ENCODE measurements at regions not wholly inside any gene's neighbourhood (a gene's known extent, or its start where the extent isn't known, plus 50 kb on each side); places are given as distances from the start of the nearest gene placed in this dataset.
"Not testable (repeated sequence)": the region's sequence is repeated elsewhere in the genome, so short reads cannot be mapped to it uniquely, and the experiment has no call there.

DNA sequence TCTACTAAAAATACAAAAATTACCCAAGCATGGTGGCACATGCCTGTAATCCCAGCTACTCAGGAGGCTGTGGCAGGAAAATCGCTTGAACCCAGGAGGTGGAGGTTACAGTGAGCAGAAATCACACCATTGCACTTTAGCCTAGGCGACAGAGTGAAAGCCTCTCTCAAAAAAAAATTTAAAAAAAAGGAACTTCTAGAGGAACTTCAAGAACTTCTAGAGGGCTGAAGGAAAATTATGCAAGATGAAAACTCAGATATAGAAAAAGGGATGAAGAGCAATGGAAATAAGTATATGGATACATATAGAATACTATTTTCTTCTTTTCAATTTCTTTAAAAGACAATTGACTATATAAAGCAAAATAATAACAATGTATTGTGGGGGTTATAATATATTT is 51.2 kb upstream of the PRR5 start:
- H3K9me3 Mint-ChIP-seq: no peaks in the 10 kb centered on the region
- H3K27me3 Mint-ChIP-seq (ENCODE audit: low read depth): no peaks in the 10 kb centered on the region
- no peak overlapping the region for H3K4me3 Mint-ChIP-seq
- intact Hi-C loops (cut with micrococcal nuclease): no loop called here
- peaks cover 2% of the 10 kb centered on the region for H3K4me1 Mint-ChIP-seq (ENCODE audit: low read depth)
- no peaks in the 10 kb centered on the region for H3K36me3 Mint-ChIP-seq (ENCODE audit: low read depth)
- CTCF ChIA-PET: interaction anchor here (1.2 to 1.4 kb wide), 2 partner anchors 20 to 33 kb away, joined by 4 read pairs; no protein-coding TSS in a partner anchor
- DNase-seq: no peak
- H3K27ac Mint-ChIP-seq: no peak overlapping the region

DNA sequence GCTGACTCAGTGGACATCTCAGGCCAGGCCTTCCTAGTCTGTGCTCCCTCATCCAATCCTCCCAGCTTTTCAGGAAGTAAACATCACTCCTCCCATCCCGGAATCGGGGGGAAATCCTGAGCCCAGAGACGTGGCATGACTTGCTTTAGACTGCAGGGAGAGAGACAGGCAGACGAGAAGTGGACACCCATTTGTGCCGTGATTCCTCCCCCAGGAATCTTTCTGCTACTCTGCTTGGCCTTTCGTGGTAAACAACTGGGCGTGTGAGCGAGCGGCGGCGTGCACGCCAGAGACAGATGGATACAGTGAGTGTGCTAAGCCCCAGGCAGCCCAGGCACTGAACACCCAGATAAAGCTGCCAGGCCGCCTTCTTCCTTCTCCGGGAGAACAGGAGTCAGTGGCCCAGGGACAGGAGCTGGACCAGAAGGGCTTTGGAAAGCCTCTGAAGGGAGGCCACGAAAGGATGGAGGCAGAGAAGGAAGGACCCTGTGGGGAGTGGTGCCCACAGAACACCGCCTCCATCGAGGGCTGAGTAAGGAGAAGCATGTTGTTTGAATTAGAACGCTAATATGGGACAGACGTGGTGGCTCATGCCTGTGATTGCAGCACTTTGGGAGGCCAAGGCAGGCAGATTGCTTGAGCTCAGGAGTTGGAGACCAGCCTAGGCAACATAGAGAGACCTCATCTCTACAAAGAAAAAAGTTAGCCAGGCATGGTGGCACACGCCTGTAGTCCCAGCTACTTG is 53.0 kb upstream of the PRR5 start:
- Mint-ChIP-seq H3K36me3 (ENCODE audit: low read depth) (no peaks in the 10 kb centered on the region), H3K4me1 (ENCODE audit: low read depth) (peaks cover 2% of the 10 kb centered on the region), H3K27me3 (ENCODE audit: low read depth) (no peaks in the 10 kb centered on the region), H3K9me3 (no peaks in the 10 kb centered on the region), H3K27ac (no peak overlapping the region), H3K4me3 (no peak overlapping the region)
- intact Hi-C loops (cut with micrococcal nuclease): no loop called here
- no peak for DNase-seq
- CTCF ChIA-PET: no interaction called here

DNA sequence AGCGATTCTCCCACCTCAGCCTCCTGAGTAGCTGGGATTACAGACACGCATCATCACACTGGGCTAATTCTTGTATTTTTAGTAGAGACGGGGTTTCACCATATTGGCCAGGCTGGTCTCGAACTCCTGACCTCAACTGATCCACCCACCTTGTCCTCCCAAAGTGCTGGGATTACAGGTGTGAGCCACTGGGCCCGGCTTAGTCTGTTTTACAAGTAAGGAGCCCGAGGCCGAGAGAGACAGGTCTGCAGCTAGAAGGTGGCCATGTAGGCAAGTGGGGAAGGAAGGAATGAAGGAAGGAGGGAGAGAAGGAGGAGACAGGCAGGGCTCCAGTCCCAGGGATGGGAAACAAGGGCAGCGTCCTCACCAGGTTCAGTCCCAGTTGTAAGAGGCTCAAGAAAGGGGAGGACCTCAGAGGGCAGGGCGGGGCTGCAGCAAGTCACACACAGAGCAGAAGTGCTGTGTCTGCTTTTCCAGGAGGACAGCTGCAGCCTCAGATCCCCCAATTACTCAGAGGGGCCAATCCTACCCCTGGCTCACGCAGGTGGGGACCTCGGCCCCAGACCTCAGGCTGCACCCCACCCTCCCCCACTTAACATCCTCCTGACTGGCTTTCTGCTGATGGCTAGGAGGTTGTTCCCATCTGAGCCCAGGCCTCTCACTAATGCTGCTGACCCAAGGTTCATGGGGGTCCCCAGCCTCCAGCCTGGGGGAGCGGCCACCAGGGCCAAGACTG is 53.8 kb upstream of the PRR5 start:
- intact Hi-C loops (cut with micrococcal nuclease): no loop called here
- DNase-seq: no peak
- CTCF ChIA-PET: interaction anchor here (0.6 kb wide), 1 partner anchor 16 kb away, joined by 3 read pairs; no protein-coding TSS in a partner anchor
- Mint-ChIP-seq H3K36me3 (ENCODE audit: low read depth) (no peaks in the 10 kb centered on the region), H3K27me3 (ENCODE audit: low read depth) (no peaks in the 10 kb centered on the region), H3K9me3 (no peaks in the 10 kb centered on the region), H3K27ac (no peak overlapping the region), H3K4me3 (no peak overlapping the region), H3K4me1 (ENCODE audit: low read depth) (peaks cover 2% of the 10 kb centered on the region)

DNA sequence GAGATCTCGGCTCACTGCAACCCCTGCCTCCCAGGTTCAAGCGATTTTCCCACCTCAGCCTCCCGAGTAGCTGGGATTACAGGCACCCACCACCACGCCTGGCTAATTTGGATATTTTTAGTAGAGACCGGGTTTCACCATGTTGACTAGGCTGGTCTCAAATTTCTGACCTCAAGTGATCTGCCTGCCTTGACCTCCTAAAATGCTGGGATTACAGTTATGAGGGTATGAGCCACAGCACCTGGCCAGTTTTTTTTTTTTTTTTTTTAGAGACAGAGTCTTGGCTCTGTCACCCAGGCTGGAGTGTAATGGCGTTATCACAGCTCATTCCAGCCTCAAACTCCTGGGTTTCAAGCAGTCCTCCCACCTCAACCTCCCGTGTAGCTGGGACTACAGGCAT is 54.9 kb upstream of the PRR5 start:
- Mint-ChIP-seq H3K27me3 (ENCODE audit: low read depth) (no peaks in the 10 kb centered on the region), H3K9me3 (no peaks in the 10 kb centered on the region), H3K27ac (no peak overlapping the region), H3K36me3 (ENCODE audit: low read depth) (no peaks in the 10 kb centered on the region), H3K4me1 (ENCODE audit: low read depth) (peaks cover 2% of the 10 kb centered on the region), H3K4me3 (no peak overlapping the region)
- DNase-seq: no peak
- intact Hi-C loops (cut with micrococcal nuclease): no loop called here
- CTCF ChIA-PET: interaction anchor here (0.8 to 1.7 kb wide), 3 partner anchors 20 to 651 kb away, joined by 3 to 7 read pairs (median 5); no protein-coding TSS in a partner anchor

DNA sequence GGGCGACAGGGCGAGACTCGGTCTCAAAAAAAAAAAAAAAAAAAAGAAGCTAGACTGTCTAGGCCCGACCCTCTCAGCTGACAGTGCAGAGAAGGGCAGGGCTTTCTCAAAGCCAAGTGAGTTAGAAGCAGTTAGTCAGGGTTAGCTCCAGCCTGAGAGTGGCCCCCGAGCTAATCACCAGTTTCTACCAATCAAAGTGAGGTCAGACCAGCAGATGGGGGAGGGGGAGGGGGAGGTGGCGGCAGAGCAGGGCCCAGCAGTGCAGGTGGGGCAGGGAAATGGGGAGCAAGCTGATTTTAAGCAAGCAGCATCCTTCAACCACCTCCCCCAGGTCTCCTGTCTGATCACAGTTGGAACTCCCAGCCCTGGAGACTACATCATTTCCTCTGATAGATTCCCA is 55.3 kb upstream of the PRR5 start:
- Mint-ChIP-seq H3K27me3 (ENCODE audit: low read depth) (no peaks in the 10 kb centered on the region), H3K9me3 (no peaks in the 10 kb centered on the region), H3K4me3 (no peak overlapping the region), H3K27ac (no peak overlapping the region), H3K36me3 (ENCODE audit: low read depth) (no peaks in the 10 kb centered on the region), H3K4me1 (ENCODE audit: low read depth) (peaks cover 2% of the 10 kb centered on the region)
- intact Hi-C loops (cut with micrococcal nuclease): no loop called here
- CTCF ChIA-PET: interaction anchor here (0.8 to 1.7 kb wide), 3 partner anchors 20 to 651 kb away, joined by 3 to 7 read pairs (median 5); no protein-coding TSS in a partner anchor
- no peak for DNase-seq

DNA sequence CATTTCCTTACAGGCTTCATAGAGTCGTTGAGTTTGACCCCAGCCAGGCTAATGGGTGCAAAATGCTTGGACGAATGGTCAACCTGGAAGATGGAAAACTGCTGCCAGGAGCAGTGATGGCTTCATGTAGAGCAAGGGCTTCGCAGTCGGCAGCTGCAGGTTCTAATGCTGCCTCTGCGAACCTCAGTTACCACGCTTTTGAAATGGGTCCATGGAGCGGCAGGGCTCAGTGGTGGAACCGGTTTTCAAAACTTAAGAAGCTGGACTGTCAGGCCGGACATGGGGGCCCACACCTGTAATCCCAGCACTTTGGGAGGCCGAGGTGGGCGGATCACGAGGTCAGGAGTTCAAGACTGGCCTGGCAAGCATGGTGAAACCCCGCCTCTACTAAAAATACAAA is 55.9 kb upstream of the PRR5 start:
- Mint-ChIP-seq H3K4me1 (ENCODE audit: low read depth) (no peaks in the 10 kb centered on the region), H3K36me3 (ENCODE audit: low read depth) (no peaks in the 10 kb centered on the region)
- no peak for DNase-seq

DNA sequence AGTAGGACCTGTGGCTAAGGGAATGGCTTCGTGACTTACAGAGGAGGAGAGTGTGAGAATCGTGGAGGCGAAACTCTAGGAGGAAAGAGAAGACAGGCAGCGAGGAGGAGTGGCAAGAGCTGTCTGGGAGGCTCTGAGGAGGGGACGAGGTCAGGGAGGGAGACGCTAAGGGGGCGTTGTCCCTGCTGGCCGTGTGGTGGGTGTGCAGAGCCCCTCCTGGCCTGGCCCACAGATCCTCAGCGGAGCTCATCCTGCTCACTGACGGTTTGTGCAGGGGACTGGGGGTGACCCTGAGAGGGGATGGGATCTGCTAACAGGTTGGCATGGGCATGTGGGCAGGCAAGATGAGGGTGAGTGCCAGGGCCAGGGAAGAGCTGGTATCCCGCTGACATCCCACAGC is 56.5 kb upstream of the PRR5 start:
- Mint-ChIP-seq H3K27ac (no peak overlapping the region), H3K27me3 (ENCODE audit: low read depth) (no peaks in the 10 kb centered on the region), H3K36me3 (ENCODE audit: low read depth) (no peaks in the 10 kb centered on the region), H3K4me1 (ENCODE audit: low read depth) (no peaks in the 10 kb centered on the region), H3K4me3 (no peak overlapping the region), H3K9me3 (no peaks in the 10 kb centered on the region)
- no peak for DNase-seq
- intact Hi-C loops (cut with micrococcal nuclease): no loop called here
- CTCF ChIA-PET: no interaction called here

More for the DNA sequence above, 55.9 kb upstream of the PRR5 start:
- Mint-ChIP-seq H3K27ac (no peak overlapping the region), H3K9me3 (no peaks in the 10 kb centered on the region), H3K4me3 (no peak overlapping the region), H3K27me3 (ENCODE audit: low read depth) (no peaks in the 10 kb centered on the region)
- CTCF ChIA-PET: interaction anchor here (0.8 to 1.7 kb wide), 3 partner anchors 19 to 650 kb away, joined by 3 to 7 read pairs (median 5); no protein-coding TSS in a partner anchor
- intact Hi-C loops (cut with micrococcal nuclease): no loop called here

DNA sequence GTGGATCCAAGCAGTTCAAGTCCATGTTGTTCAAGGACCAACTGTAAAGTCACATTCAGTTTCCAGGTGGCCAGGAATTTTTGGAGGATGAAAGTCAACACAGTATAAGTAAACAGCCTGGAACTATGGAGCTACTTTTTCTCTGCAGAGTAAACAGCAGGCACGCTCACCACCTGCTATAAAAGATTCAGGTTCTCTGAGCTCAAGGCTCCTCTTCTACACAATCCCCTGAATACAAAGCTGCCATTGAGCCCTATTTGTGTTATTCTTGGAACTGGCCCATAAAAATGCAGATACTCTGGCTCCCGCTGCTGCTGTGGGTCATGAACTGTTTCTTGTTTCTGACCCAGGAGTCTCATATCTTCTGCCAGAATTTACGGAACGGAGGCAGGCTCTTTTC is 56.9 kb upstream of the PRR5 start:
- no peak for DNase-seq
- Mint-ChIP-seq H3K4me3 (no peak overlapping the region), H3K27me3 (ENCODE audit: low read depth) (no peaks in the 10 kb centered on the region), H3K36me3 (ENCODE audit: low read depth) (no peaks in the 10 kb centered on the region), H3K27ac (no peak overlapping the region), H3K4me1 (ENCODE audit: low read depth) (no peaks in the 10 kb centered on the region), H3K9me3 (no peaks in the 10 kb centered on the region)
- CTCF ChIA-PET: no interaction called here
- intact Hi-C loops (cut with micrococcal nuclease): no loop called here

DNA sequence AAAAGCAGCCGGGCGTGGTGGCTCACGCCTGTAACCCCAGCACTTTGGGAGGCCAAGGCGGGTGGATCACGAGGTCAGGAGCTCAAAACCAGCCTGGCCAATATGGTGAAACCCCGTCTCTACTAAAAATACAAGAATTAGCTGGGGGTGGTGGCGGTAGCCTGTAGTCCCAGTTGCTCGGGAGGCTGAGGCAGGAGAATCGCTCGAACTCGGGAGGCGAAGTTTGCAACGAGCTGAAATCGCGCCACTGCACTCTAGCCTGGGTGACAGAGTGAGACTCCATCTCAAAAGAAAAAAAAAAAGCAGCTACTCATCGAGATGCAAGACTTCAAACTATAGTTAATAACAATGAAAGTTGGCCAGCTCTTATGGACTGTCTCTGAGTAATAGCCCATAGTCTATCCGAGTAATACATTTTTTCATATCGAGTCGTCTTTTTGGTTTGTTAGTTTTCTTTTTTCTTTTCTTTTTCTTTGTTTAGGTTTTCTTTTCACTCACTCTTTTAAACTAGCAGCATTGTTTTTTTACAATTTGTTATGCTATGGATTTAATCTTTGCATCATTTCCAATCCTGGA is 58.4 kb upstream of the PRR5 start:
- H3K4me3 Mint-ChIP-seq; H3K27me3 Mint-ChIP-seq (ENCODE audit: low read depth); H3K27ac Mint-ChIP-seq; intact Hi-C loops (cut with micrococcal nuclease); H3K9me3 Mint-ChIP-seq; H3K36me3 Mint-ChIP-seq (ENCODE audit: low read depth); DNase-seq; H3K4me1 Mint-ChIP-seq (ENCODE audit: low read depth): not testable (repeated sequence)
- CTCF ChIA-PET: interaction anchor here (0.6 kb wide), 1 partner anchor 834 kb away, joined by 4 read pairs; no protein-coding TSS in a partner anchor

DNA sequence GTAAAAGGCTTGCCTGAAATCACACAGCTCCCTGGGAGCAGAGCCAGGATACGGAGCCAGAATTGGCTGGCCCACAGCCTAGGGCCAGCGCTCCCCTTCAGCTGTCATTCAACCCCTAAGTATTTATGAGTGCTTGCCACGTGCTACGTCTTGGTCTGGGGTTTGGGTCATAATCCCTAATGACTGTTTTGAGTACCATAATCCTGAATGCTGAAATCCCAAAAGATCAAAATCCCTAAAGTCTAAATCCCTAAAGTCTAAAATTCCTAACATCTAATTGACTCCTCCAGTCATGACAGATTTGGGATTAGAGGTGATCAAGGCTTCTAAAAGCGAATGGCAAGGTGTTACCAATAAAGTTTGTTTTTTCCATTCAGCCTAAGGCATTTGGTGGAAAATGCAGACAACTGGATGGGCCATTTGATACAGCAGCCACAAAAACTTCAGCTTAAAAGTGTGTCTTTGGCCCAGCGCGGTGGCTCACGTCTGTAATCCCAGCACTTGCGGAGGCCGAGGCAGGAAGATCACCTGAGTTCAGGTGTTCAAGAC is 59.8 kb upstream of the PRR5 start:
- H3K4me3 Mint-ChIP-seq: no peak overlapping the region
- H3K36me3 Mint-ChIP-seq (ENCODE audit: low read depth): no peaks in the 10 kb centered on the region
- no peaks in the 10 kb centered on the region for H3K4me1 Mint-ChIP-seq (ENCODE audit: low read depth)
- CTCF ChIA-PET: interaction anchor here (0.7 kb wide), 1 partner anchor 15 kb away, joined by 3 read pairs; no protein-coding TSS in a partner anchor
- H3K27ac Mint-ChIP-seq: no peak overlapping the region
- no peaks in the 10 kb centered on the region for H3K9me3 Mint-ChIP-seq
- intact Hi-C loops (cut with micrococcal nuclease): no loop called here
- no peaks in the 10 kb centered on the region for H3K27me3 Mint-ChIP-seq (ENCODE audit: low read depth)
- DNase-seq: no peak

DNA sequence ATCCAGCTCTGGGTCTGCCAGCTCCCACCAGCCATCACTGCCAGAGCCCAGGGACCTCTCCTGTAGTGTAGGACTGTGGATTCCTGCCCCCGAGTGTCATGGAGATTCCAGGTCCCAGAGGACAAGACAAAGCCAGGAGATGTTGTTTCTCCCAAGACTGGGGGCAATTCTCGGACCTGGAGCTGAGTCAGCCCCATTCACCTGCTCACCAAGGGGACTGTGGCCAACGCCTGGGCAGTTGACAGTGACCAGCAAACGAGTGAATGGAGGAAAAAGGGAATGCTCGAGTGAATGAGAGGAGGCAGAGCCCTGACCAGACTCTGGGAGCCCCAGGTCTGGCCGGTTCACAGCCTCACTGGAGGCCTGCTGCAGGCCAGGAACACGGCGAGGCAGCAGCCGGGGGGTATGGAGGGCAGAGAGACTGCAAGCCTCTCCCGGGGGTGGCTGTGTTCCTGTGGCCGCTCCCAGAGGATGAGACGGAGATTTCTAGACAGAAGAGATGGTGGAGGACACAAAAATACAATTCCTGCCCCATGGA is 61.3 kb upstream of the PRR5 start:
- Mint-ChIP-seq H3K9me3 (no peaks in the 10 kb centered on the region), H3K27ac (no peak overlapping the region), H3K4me3 (no peak overlapping the region), H3K36me3 (ENCODE audit: low read depth) (no peaks in the 10 kb centered on the region), H3K4me1 (ENCODE audit: low read depth) (no peaks in the 10 kb centered on the region), H3K27me3 (ENCODE audit: low read depth) (no peaks in the 10 kb centered on the region)
- intact Hi-C loops (cut with micrococcal nuclease): no loop called here
- CTCF ChIA-PET: interaction anchor here (1.2 kb wide), 1 partner anchor 44 kb away, joined by 3 read pairs; no protein-coding TSS in a partner anchor
- DNase-seq: no peak
